Stimulated activated naive CD8-positive, alpha-beta T cell treated with anti-CD3 and anti-CD28 coated beads, Interleukin-15, Interleukin-2, amounts not matched to agents 100 ng/mL and 50 ng/mL, for 24 hours (primary cell): ENCODE measurements at regions not wholly inside any gene's neighbourhood (a gene's known extent, or its start where the extent isn't known, plus 50 kb on each side); places are given as distances from the start of the nearest gene placed in this dataset.

Source experiments
- H3K27ac Mint-ChIP-seq: one replicate; pipeline ENCODE4 v1.8.0; 2021; ENCODE audit warnings: mild to moderate bottlenecking, mixed read lengths
- H3K27me3 Mint-ChIP-seq: one replicate; pipeline ENCODE4 v1.8.0; 2021; ENCODE audit warnings: mixed read lengths
- H3K36me3 Mint-ChIP-seq: one replicate; pipeline ENCODE4 v1.8.0; 2021; ENCODE audit warnings: low read depth, mixed read lengths
- H3K4me1 Mint-ChIP-seq: one replicate; pipeline ENCODE4 v1.8.0; 2021; ENCODE audit warnings: low read depth, mixed read lengths
- H3K4me3 Mint-ChIP-seq: one replicate; pipeline ENCODE4 v1.8.0; 2021; ENCODE audit warnings: mild to moderate bottlenecking, mixed read lengths
- H3K9me3 Mint-ChIP-seq: one replicate; pipeline ENCODE4 v1.8.0; 2021; ENCODE audit warnings: mixed read lengths

GRCh38 chr2:56684327-56684726, 500.5 kb downstream of the CCDC85A start:
- Mint-ChIP-seq H3K27ac (no peak overlapping the region), H3K4me3 (no peak overlapping the region)

DNA sequence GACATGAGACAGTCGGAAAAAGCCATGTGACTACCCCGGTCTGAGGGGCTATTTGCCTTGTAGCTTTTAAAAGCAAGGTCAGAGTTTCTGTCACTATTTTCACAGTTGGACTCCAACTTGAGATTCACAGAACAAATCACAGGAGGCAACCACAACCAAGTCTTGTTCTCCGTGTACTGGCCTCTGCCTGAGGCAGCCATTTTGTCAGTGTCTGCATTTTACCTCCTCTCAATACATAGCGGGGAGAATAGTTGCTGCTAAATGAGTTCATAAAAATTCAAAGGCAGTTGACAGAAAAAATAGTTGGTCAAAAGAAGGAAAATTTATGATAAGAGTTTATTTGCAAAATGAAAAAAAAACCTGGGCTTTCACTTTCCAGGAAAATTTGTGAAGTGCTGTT, 501.4 kb downstream of the CCDC85A start:
- Mint-ChIP-seq H3K27ac (no peak overlapping the region), H3K27me3 (no peaks in the 10 kb centered on the region), H3K36me3 (no peaks in the 10 kb centered on the region), H3K4me3 (no peak overlapping the region), H3K4me1 (no peaks in the 10 kb centered on the region), H3K9me3 (peaks cover 3% of the 10 kb centered on the region)

More at GRCh38 chr2:56684327-56684726, 500.5 kb downstream of the CCDC85A start:
- Mint-ChIP-seq H3K4me1 (no peaks in the 10 kb centered on the region), H3K9me3 (peaks cover 3% of the 10 kb centered on the region), H3K36me3 (no peaks in the 10 kb centered on the region), H3K27me3 (no peaks in the 10 kb centered on the region)

- H3K4me1 Mint-ChIP-seq: no peaks in the 10 kb centered on the region
- H3K36me3 Mint-ChIP-seq: no peaks in the 10 kb centered on the region
- H3K9me3 Mint-ChIP-seq: peaks cover 3% of the 10 kb centered on the region
- no peak overlapping the region for H3K4me3 Mint-ChIP-seq
- no peaks in the 10 kb centered on the region for H3K27me3 Mint-ChIP-seq
- no peak overlapping the region for H3K27ac Mint-ChIP-seq
Observed at GRCh38 chr2:56687169-56687568, 503.4 kb downstream of the CCDC85A start.

- Mint-ChIP-seq H3K4me3 (no peak overlapping the region), H3K27ac (no peak overlapping the region), H3K36me3 (no peaks in the 10 kb centered on the region), H3K4me1 (no peaks in the 10 kb centered on the region), H3K27me3 (no peaks in the 10 kb centered on the region), H3K9me3 (peaks cover 3% of the 10 kb centered on the region)
Observed at GRCh38 chr2:56688661-56689060, 504.9 kb downstream of the CCDC85A start.

DNA sequence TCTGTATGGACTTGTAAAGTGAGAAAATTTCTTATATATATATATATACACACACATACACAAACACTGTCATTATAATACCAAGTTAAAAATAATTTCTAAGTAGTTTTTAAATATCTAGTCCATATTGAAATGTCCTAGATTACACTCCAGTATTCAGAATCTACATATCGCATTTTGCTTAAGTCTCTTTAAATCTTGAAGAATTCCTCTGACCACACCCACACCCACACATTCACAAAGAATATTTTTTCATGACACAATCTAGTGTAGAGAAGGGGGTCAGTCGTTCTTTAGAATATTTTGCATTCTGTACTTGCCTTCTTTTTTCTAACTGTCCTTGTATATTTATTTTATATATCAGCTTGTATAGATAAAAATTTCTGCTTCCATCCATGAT, 509.7 kb downstream of the CCDC85A start:
- peaks cover 5% of the 10 kb centered on the region for H3K9me3 Mint-ChIP-seq
- no peaks in the 10 kb centered on the region for H3K36me3 Mint-ChIP-seq
- no peaks in the 10 kb centered on the region for H3K27me3 Mint-ChIP-seq
- H3K27ac Mint-ChIP-seq: no peak overlapping the region
- no peaks in the 10 kb centered on the region for H3K4me1 Mint-ChIP-seq
- no peak overlapping the region for H3K4me3 Mint-ChIP-seq

GRCh38 chr2:56703001-56703400, 519.2 kb downstream of the CCDC85A start:
- Mint-ChIP-seq H3K27ac (no peak overlapping the region), H3K27me3 (no peaks in the 10 kb centered on the region), H3K9me3 (peaks cover 5% of the 10 kb centered on the region), H3K4me1 (no peaks in the 10 kb centered on the region), H3K36me3 (no peaks in the 10 kb centered on the region), H3K4me3 (no peak overlapping the region)

DNA sequence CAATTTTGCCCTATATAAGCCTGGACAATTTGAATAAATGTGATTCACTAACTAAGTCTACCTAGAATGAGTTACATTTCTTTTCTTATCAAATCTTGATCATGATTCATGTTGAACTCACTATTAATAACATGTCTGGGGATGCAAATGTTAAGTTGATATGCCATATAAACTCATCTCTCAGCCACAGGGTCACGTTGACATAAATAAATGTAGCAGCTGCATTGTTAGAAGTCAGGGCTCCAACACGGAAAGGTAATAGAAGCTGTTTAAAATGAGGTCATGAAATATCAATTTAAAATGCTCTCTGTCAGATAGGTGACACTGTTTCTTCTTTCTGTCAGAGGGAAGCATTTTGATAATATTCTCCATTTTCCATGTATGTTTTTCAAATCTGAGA, 521.9 kb downstream of the CCDC85A start:
- H3K27me3 Mint-ChIP-seq: no peaks in the 10 kb centered on the region
- no peaks in the 10 kb centered on the region for H3K4me1 Mint-ChIP-seq
- H3K4me3 Mint-ChIP-seq: no peak overlapping the region
- H3K27ac Mint-ChIP-seq: no peak overlapping the region
- H3K9me3 Mint-ChIP-seq: peaks cover 5% of the 10 kb centered on the region
- H3K36me3 Mint-ChIP-seq: no peaks in the 10 kb centered on the region

- H3K27ac Mint-ChIP-seq: no peak overlapping the region
- peaks cover 11% of the 10 kb centered on the region for H3K9me3 Mint-ChIP-seq
- H3K4me3 Mint-ChIP-seq: no peak overlapping the region
- H3K4me1 Mint-ChIP-seq: no peaks in the 10 kb centered on the region
- H3K36me3 Mint-ChIP-seq: no peaks in the 10 kb centered on the region
- no peaks in the 10 kb centered on the region for H3K27me3 Mint-ChIP-seq
Observed at GRCh38 chr2:56707218-56707617, 523.4 kb downstream of the CCDC85A start.

- no peaks in the 10 kb centered on the region for H3K36me3 Mint-ChIP-seq
- no peak overlapping the region for H3K4me3 Mint-ChIP-seq
- H3K9me3 Mint-ChIP-seq: peaks cover 11% of the 10 kb centered on the region
- no peaks in the 10 kb centered on the region for H3K27me3 Mint-ChIP-seq
- no peaks in the 10 kb centered on the region for H3K4me1 Mint-ChIP-seq
- H3K27ac Mint-ChIP-seq: no peak overlapping the region
Observed at GRCh38 chr2:56707650-56708049, 523.9 kb downstream of the CCDC85A start.

- H3K27ac Mint-ChIP-seq: no peak overlapping the region
- no peaks in the 10 kb centered on the region for H3K27me3 Mint-ChIP-seq
- H3K4me1 Mint-ChIP-seq: no peaks in the 10 kb centered on the region
- H3K4me3 Mint-ChIP-seq: no peak overlapping the region
- no peaks in the 10 kb centered on the region for H3K36me3 Mint-ChIP-seq
- H3K9me3 Mint-ChIP-seq: peaks cover 11% of the 10 kb centered on the region
Observed at GRCh38 chr2:56709181-56709580, 525.4 kb downstream of the CCDC85A start.

DNA sequence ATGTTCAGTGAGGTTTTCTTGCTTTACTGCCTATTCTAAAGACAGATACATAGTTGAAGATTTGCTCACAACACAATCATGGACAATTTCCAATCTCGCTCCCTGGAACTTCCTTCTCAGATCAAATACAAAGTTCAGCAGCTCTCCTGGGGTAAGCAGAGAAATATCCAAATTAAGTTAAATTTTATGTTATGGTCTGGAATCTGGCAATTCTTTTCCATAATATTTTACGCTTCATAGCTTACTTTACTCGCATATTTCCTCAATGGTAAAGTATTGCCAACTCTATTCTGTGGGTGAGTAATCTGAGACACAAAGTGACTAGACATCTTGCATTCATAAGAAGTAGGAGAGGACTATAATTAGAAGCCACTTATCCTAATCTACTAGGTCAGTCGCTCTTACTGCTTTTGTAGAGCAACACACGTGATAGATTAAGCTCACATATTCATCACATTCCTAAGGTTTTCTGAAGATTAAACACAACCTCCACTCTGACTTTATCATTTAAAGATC, 529.4 kb downstream of the CCDC85A start:
- Mint-ChIP-seq H3K4me1 (no peaks in the 10 kb centered on the region), H3K9me3 (peaks cover 11% of the 10 kb centered on the region), H3K36me3 (no peaks in the 10 kb centered on the region), H3K27ac (no peak overlapping the region), H3K4me3 (no peak overlapping the region), H3K27me3 (no peaks in the 10 kb centered on the region)

DNA sequence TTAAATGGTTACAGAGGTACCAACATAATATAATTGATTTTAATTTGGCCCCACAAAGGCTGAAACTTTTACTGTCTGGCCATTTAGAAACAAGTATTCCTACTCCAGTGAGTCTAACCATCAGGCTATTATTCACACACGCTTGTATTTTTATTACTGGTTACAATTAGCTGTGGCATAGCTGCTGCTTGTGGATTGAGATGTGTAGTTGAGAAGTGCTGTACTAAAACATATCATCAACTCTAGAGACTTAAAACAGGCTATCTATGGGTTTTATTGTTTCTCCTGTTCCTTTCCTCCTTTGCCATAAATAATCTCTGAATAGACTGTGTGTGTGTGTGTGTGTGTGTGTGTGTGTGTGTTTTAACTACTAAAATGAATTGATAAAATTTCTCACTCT, 530.2 kb downstream of the CCDC85A start:
- H3K9me3 Mint-ChIP-seq: peaks cover 8% of the 10 kb centered on the region
- H3K4me1 Mint-ChIP-seq: no peaks in the 10 kb centered on the region
- no peak overlapping the region for H3K4me3 Mint-ChIP-seq
- no peak overlapping the region for H3K27ac Mint-ChIP-seq
- no peaks in the 10 kb centered on the region for H3K36me3 Mint-ChIP-seq
- no peaks in the 10 kb centered on the region for H3K27me3 Mint-ChIP-seq

- Mint-ChIP-seq H3K9me3 (peaks cover 8% of the 10 kb centered on the region), H3K4me3 (no peak overlapping the region), H3K27ac (no peak overlapping the region), H3K36me3 (no peaks in the 10 kb centered on the region), H3K4me1 (no peaks in the 10 kb centered on the region), H3K27me3 (no peaks in the 10 kb centered on the region)
Observed at GRCh38 chr2:56714400-56714799, 530.6 kb downstream of the CCDC85A start.

DNA sequence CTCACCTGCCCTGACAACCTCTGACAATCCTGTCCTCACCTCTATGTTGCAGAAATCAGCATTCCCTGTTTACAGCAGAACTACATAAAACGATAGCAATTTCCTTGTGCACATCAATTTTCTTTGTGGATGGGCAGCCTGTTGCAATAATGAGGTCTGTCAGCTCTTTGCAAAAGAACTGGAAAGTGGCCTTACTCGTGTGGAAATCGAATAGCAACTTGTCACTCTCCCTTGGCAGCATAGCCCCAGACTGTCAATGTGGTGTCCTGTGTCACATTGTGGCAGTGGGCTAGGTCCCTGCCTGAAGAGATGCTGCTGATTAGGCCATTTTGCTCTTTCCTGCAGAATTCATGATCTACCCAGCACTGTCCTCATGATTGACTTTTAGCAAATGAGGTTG, 531.9 kb downstream of the CCDC85A start:
- Mint-ChIP-seq H3K27me3 (no peaks in the 10 kb centered on the region), H3K4me1 (no peaks in the 10 kb centered on the region), H3K36me3 (no peaks in the 10 kb centered on the region), H3K27ac (no peak overlapping the region), H3K9me3 (peaks cover 15% of the 10 kb centered on the region), H3K4me3 (no peak overlapping the region)

GRCh38 chr2:56718413-56718812, 534.6 kb downstream of the CCDC85A start:
- H3K4me3 Mint-ChIP-seq: no peak overlapping the region
- no peaks in the 10 kb centered on the region for H3K4me1 Mint-ChIP-seq
- no peaks in the 10 kb centered on the region for H3K36me3 Mint-ChIP-seq
- H3K9me3 Mint-ChIP-seq: peaks cover 10% of the 10 kb centered on the region
- no peak overlapping the region for H3K27ac Mint-ChIP-seq
- H3K27me3 Mint-ChIP-seq: no peaks in the 10 kb centered on the region

GRCh38 chr2:56729212-56729611, 545.4 kb downstream of the CCDC85A start:
- Mint-ChIP-seq H3K4me3 (no peak overlapping the region), H3K27ac (no peak overlapping the region), H3K27me3 (no peaks in the 10 kb centered on the region), H3K36me3 (no peaks in the 10 kb centered on the region), H3K4me1 (no peaks in the 10 kb centered on the region), H3K9me3 (peaks cover 7% of the 10 kb centered on the region)
